GM23248 (cell line): ENCODE measurements at regions not wholly inside any gene's neighbourhood (a gene's known extent, or its start where the extent isn't known, plus 50 kb on each side); places are given as distances from the start of the nearest gene placed in this dataset.

Experiments
- DNase-seq: peaks from one replicate; pipeline ENCODE4 v3.0.0-alpha.2; 2015
- H2AFZ ChIP-seq: fragments of 200-600 bp; sonication (generic); 2 replicates; pipeline ENCODE4 v1.6.1; 2016; ENCODE audit warnings: antibody characterized with exemption
- H3F3A ChIP-seq: fragments of 200-600 bp; sonication (generic); 2 replicates; pipeline ENCODE4 v1.6.1; 2016; ENCODE audit warnings: mild to moderate bottlenecking, antibody characterized with exemption, mixed run types; ENCODE audit not compliant: insufficient read depth
- H3K27ac ChIP-seq: fragments of 200-600 bp; sonication (generic); 2 replicates; pipeline ENCODE4 v1.5.1; 2016; ENCODE audit warnings: mild to moderate bottlenecking
- H3K27me3 ChIP-seq: fragments of 200-600 bp; sonication (generic); replicated peaks from 2 replicates; pipeline ENCODE4 v1.6.1; 2016; ENCODE audit warnings: mild to moderate bottlenecking; ENCODE audit not compliant: insufficient read depth
- H3K36me3 ChIP-seq: fragments of 200-600 bp; sonication (generic); 2 replicates; pipeline ENCODE4 v1.6.1; 2016; ENCODE audit warnings: low read depth, mild to moderate bottlenecking
- H3K4me1 ChIP-seq: fragments of 200-600 bp; sonication (generic); 2 replicates; pipeline ENCODE4 v1.6.1; 2016; ENCODE audit warnings: mild to moderate bottlenecking; ENCODE audit not compliant: insufficient read depth
- H3K4me2 ChIP-seq: fragments of 200-600 bp; sonication (generic); one replicate; pipeline ENCODE4 v1.6.1; 2016; ENCODE audit warnings: mild to moderate bottlenecking; ENCODE audit not compliant: unreplicated experiment
- H3K4me3 ChIP-seq: fragments of 200-600 bp; sonication (generic); 2 replicates; pipeline ENCODE4 v1.5.1; 2016; ENCODE audit warnings: mild to moderate bottlenecking
- H3K79me2 ChIP-seq: fragments of 200-600 bp; sonication (generic); 2 replicates; pipeline ENCODE4 v1.6.1; 2016; ENCODE audit warnings: mild to moderate bottlenecking; ENCODE audit not compliant: insufficient read depth
- H3K9ac ChIP-seq: fragments of 200-600 bp; sonication (generic); 2 replicates; pipeline ENCODE4 v1.6.1; 2016; ENCODE audit warnings: mild to moderate bottlenecking
- H3K9me2 ChIP-seq: fragments of 200-600 bp; sonication (generic); 2 replicates; pipeline ENCODE4 v1.6.1; 2016; ENCODE audit warnings: mixed run types, mild to moderate bottlenecking, moderate library complexity; ENCODE audit not compliant: insufficient read depth
- H3K9me3 ChIP-seq: fragments of 200-600 bp; sonication (generic); one replicate; pipeline ENCODE4 v1.6.1; 2017; ENCODE audit warnings: low read depth
- H4K20me1 ChIP-seq: fragments of 200-600 bp; sonication (generic); 2 replicates; pipeline ENCODE4 v1.6.0; 2016; ENCODE audit not compliant: insufficient read depth
- EZH2 ChIP-seq: fragments of 200-600 bp; sonication (generic); IDR thresholded peaks from 2 replicates; pipeline ENCODE4 v1.6.1; 2018; ENCODE audit warnings: antibody characterized with exemption, mild to moderate bottlenecking; ENCODE audit not compliant: insufficient read depth, poor library complexity, severe bottlenecking
- EZH2phosphoT487 ChIP-seq: fragments of 200-600 bp; sonication (generic); IDR thresholded peaks from 2 replicates; pipeline ENCODE4 v1.6.1; 2018; ENCODE audit warnings: antibody characterized with exemption, moderate library complexity, mild to moderate bottlenecking, low read depth; ENCODE audit not compliant: insufficient read depth
- WGBS, 2 experiments: methylation state at CpG; one replicate each; pipeline ENCODE4 v1.1.6; 2015 to 2017; ENCODE audit warnings: low lambda C conversion rate in 2 of 2, low coverage in 1 of 2; ENCODE audit errors: missing lambda C conversion rate in 2 of 2; 5-methylcytosine and 5-hydroxymethylcytosine counted together
- in situ Hi-C: fragments of 300-500 bp; cut with MboI; formaldehyde crosslinking; loops from 2 replicates; pipeline ENCODE4 v1.15.0; 2020

- Histone ChIP-seq H3K27ac (no peak overlapping the region), H2AFZ (no peak overlapping the region), H3K4me3 (no peak overlapping the region), H3K4me2 (no peak overlapping the region), H3K9me2 (no peaks in the 10 kb centered on the region), H3K36me3 (no peaks in the 10 kb centered on the region), H4K20me1 (no peaks in the 10 kb centered on the region), H3K9ac (no peak overlapping the region), H3K27me3 (no peaks in the 10 kb centered on the region), H3K79me2 (no peaks in the 10 kb centered on the region), H3F3A (no peaks in the 10 kb centered on the region), H3K9me3 (no peaks in the 10 kb centered on the region), H3K4me1 (no peaks in the 10 kb centered on the region)
- no peak for DNase-seq
- TF ChIP-seq EZH2phosphoT487: no peak
- no peak for TF ChIP-seq EZH2
- in situ Hi-C loops: no loop called here
Observed at GRCh38 chr10:114735946-114736345, 77.9 kb upstream of the ABLIM1 start.

- Histone ChIP-seq H3K36me3 (no peaks in the 10 kb centered on the region), H2AFZ (no peak overlapping the region), H3K27ac (no peak overlapping the region), H3K9me3 (no peaks in the 10 kb centered on the region), H3K9ac (no peak overlapping the region), H3K4me1 (no peaks in the 10 kb centered on the region), H3K27me3 (peaks cover 3% of the 10 kb centered on the region; the same call in 1 of the 2 replicates), H4K20me1 (no peaks in the 10 kb centered on the region), H3K4me3 (no peak overlapping the region), H3K79me2 (no peaks in the 10 kb centered on the region), H3K4me2 (no peak overlapping the region), H3K9me2 (no peaks in the 10 kb centered on the region), H3F3A (no peaks in the 10 kb centered on the region)
- in situ Hi-C loops: no loop called here
- no peak for DNase-seq
- TF ChIP-seq EZH2 (no peak), EZH2phosphoT487 (no peak)
- WGBS, 2 experiments: 42 to 44% methylated on average over 6 of the region's 6 CpGs
Observed at GRCh38 chr10:114743521-114744231, 77.9 kb upstream of the FHIP2A start.

GRCh38 chr10:114746531-114746930 is 75.0 kb upstream of the FHIP2A start:
- Histone ChIP-seq H3F3A (no peaks in the 10 kb centered on the region), H3K27me3 (peaks cover 3% of the 10 kb centered on the region; the same call in 1 of the 2 replicates), H3K36me3 (no peaks in the 10 kb centered on the region), H3K4me3 (no peak overlapping the region), H3K27ac (no peak overlapping the region), H3K9me3 (no peaks in the 10 kb centered on the region), H3K9me2 (no peaks in the 10 kb centered on the region), H3K9ac (no peak overlapping the region), H3K4me2 (no peak overlapping the region), H3K79me2 (no peaks in the 10 kb centered on the region), H4K20me1 (no peaks in the 10 kb centered on the region), H3K4me1 (no peaks in the 10 kb centered on the region), H2AFZ (no peak overlapping the region)
- 69 to 72% methylated on average over 3 of the region's 3 CpGs for WGBS, 2 experiments
- no peak for DNase-seq
- in situ Hi-C loops: no loop called here
- no peak for TF ChIP-seq EZH2
- TF ChIP-seq EZH2phosphoT487: no peak

GRCh38 chr10:114748241-114748640 is 73.3 kb upstream of the FHIP2A start:
- DNase-seq: no peak
- Histone ChIP-seq H3K9me3 (no peaks in the 10 kb centered on the region), H3K4me2 (no peak overlapping the region), H3K4me3 (no peak overlapping the region), H2AFZ (no peak overlapping the region), H3K9ac (no peak overlapping the region), H3K36me3 (no peaks in the 10 kb centered on the region), H3K4me1 (no peaks in the 10 kb centered on the region), H3K27ac (no peak overlapping the region), H3F3A (no peaks in the 10 kb centered on the region), H3K9me2 (no peaks in the 10 kb centered on the region), H4K20me1 (no peaks in the 10 kb centered on the region), H3K79me2 (no peaks in the 10 kb centered on the region), H3K27me3 (peaks cover 3% of the 10 kb centered on the region; the same call in 1 of the 2 replicates)
- TF ChIP-seq EZH2phosphoT487 (no peak), EZH2 (no peak)
- 63 to 73% methylated on average over 1 of the region's 1 CpG for WGBS, 2 experiments
- in situ Hi-C loops: no loop called here

GRCh38 chr10:114749014-114749413 is 72.6 kb upstream of the FHIP2A start:
- Histone ChIP-seq H3K4me3 (no peak overlapping the region), H3F3A (no peaks in the 10 kb centered on the region), H3K9ac (no peak overlapping the region), H3K27me3 (peaks cover 3% of the 10 kb centered on the region; the same call in 1 of the 2 replicates), H3K27ac (no peak overlapping the region), H3K4me2 (no peak overlapping the region), H3K36me3 (no peaks in the 10 kb centered on the region), H3K4me1 (peaks cover 2% of the 10 kb centered on the region; the same call in 1 of the 2 replicates), H3K9me3 (no peaks in the 10 kb centered on the region), H3K9me2 (no peaks in the 10 kb centered on the region), H4K20me1 (no peaks in the 10 kb centered on the region), H2AFZ (no peak overlapping the region), H3K79me2 (no peaks in the 10 kb centered on the region)
- TF ChIP-seq EZH2phosphoT487 (no peak), EZH2 (no peak)
- 47 to 50% methylated on average over 3 of the region's 3 CpGs for WGBS, 2 experiments
- DNase-seq: no peak
- in situ Hi-C loops: no loop called here
